ENCODE measurements at regions not wholly inside any gene's neighbourhood (a gene's known extent, or its start where the extent isn't known, plus 50 kb on each side); places are given as distances from the start of the nearest gene placed in this dataset.

GRCh38 chr2:205937211-205937610 is 148.8 kb downstream of the INO80D start:
- Mint-ChIP-seq H3K27ac (no peak overlapping the region), H3K4me3 (no peak overlapping the region), H3K9me3 (no peaks in the 10 kb centered on the region), H3K27me3 (ENCODE audit: low read depth in 3 of 3) (peaks cover 0 to 4% (median 1%) of the 10 kb centered on the region in 3 donors), H3K36me3 (no peaks in the 10 kb centered on the region), H3K4me1 (no peaks in the 10 kb centered on the region)
- DNase-seq = no peak

- peaks cover 0 to 2% (median 1%) of the 10 kb centered on the region in 3 donors for H3K27me3 Mint-ChIP-seq (ENCODE audit: low read depth in 3 of 3)
- H3K9me3 Mint-ChIP-seq = no peaks in the 10 kb centered on the region
- H3K27ac Mint-ChIP-seq = no peak overlapping the region
- no peak for DNase-seq
- H3K4me3 Mint-ChIP-seq = no peak overlapping the region
- H3K36me3 Mint-ChIP-seq = no peaks in the 10 kb centered on the region
- H3K4me1 Mint-ChIP-seq = no peaks in the 10 kb centered on the region
These were observed 149.5 kb downstream of the INO80D start for GRCh38 chr2:205936446-205936845.

- H3K9me3 Mint-ChIP-seq = no peaks in the 10 kb centered on the region
These were observed 151.5 kb downstream of the INO80D start for GRCh38 chr2:205934443-205934842.

GRCh38 chr2:205932861-205933260 is 153.1 kb downstream of the INO80D start:
- no peak overlapping the region for H3K27ac Mint-ChIP-seq
- H3K36me3 Mint-ChIP-seq = no peaks in the 10 kb centered on the region
- H3K9me3 Mint-ChIP-seq = no peaks in the 10 kb centered on the region
- H3K4me1 Mint-ChIP-seq = no peaks in the 10 kb centered on the region
- peaks cover 0 to 6% (median 1%) of the 10 kb centered on the region in 3 donors for H3K27me3 Mint-ChIP-seq (ENCODE audit: low read depth in 3 of 3)
- no peak for DNase-seq
- no peak overlapping the region for H3K4me3 Mint-ChIP-seq

More at GRCh38 chr2:205934443-205934842, 151.5 kb downstream of the INO80D start:
- Mint-ChIP-seq H3K4me3 (no peak overlapping the region), H3K36me3 (no peaks in the 10 kb centered on the region), H3K27me3 (ENCODE audit: low read depth in 3 of 3) (peaks cover 0 to 4% (median 1%) of the 10 kb centered on the region in 3 donors), H3K4me1 (no peaks in the 10 kb centered on the region), H3K27ac (no peak overlapping the region)
- no peak for DNase-seq

- no peak overlapping the region for H3K27ac Mint-ChIP-seq
- no peak for DNase-seq
- no peak overlapping the region for H3K4me3 Mint-ChIP-seq
- no peaks in the 10 kb centered on the region for H3K9me3 Mint-ChIP-seq
- peaks cover 0 to 1% of the 10 kb centered on the region in 2 donors for H3K4me1 Mint-ChIP-seq
- no peaks in the 10 kb centered on the region for H3K36me3 Mint-ChIP-seq
- peaks cover 5 to 7% (median 6%) of the 10 kb centered on the region in 3 donors for H3K27me3 Mint-ChIP-seq (ENCODE audit: low read depth in 3 of 3)
These were observed 154.6 kb downstream of the INO80D start for GRCh38 chr2:205931388-205931787.

GRCh38 chr2:205930209-205930608 is 155.8 kb downstream of the INO80D start:
- Mint-ChIP-seq H3K4me3 (no peak overlapping the region), H3K27me3 (ENCODE audit: low read depth in 3 of 3) (peaks cover 6 to 12% (median 8%) of the 10 kb centered on the region in 3 donors), H3K27ac (no peak overlapping the region), H3K36me3 (no peaks in the 10 kb centered on the region), H3K9me3 (no peaks in the 10 kb centered on the region), H3K4me1 (peaks cover 5 to 6% of the 10 kb centered on the region in 2 donors)
- no peak for DNase-seq

GRCh38 chr2:205929246-205929942 is 156.6 kb downstream of the INO80D start:
- DNase-seq = no peak
- Mint-ChIP-seq H3K27me3 (ENCODE audit: low read depth in 3 of 3) (peaks cover 8 to 17% (median 9%) of the 10 kb centered on the region in 3 donors), H3K4me3 (no peak overlapping the region), H3K27ac (no peak overlapping the region), H3K36me3 (no peaks in the 10 kb centered on the region), H3K4me1 (peaks cover 5 to 6% of the 10 kb centered on the region in 2 donors), H3K9me3 (no peaks in the 10 kb centered on the region)

- Mint-ChIP-seq H3K4me3 (no peak overlapping the region), H3K36me3 (no peaks in the 10 kb centered on the region), H3K9me3 (no peaks in the 10 kb centered on the region), H3K4me1 (peaks cover 5 to 6% of the 10 kb centered on the region in 2 donors), H3K27ac (no peak overlapping the region), H3K27me3 (ENCODE audit: low read depth in 3 of 3) (peaks cover 7 to 19% (median 11%) of the 10 kb centered on the region in 3 donors)
- peak; percentile 35 to 52 (median 45) for DNase-seq
These were observed 160.3 kb downstream of the INO80D start for GRCh38 chr2:205925373-205926337.

GRCh38 chr2:205924676-205925075 is 161.3 kb downstream of the INO80D start:
- Mint-ChIP-seq H3K4me1 (peaks cover 5 to 6% of the 10 kb centered on the region in 2 donors), H3K4me3 (no peak overlapping the region), H3K36me3 (no peaks in the 10 kb centered on the region)

GRCh38 chr2:205915130-205915524 is 170.8 kb downstream of the INO80D start:
- DNase-seq = no peak
- Mint-ChIP-seq H3K4me3 (no peak overlapping the region), H3K4me1 (no peaks in the 10 kb centered on the region), H3K36me3 (no peaks in the 10 kb centered on the region), H3K27ac (no peak overlapping the region), H3K27me3 (ENCODE audit: low read depth in 3 of 3) (peaks cover 0 to 3% (median 3%) of the 10 kb centered on the region in 3 donors), H3K9me3 (no peaks in the 10 kb centered on the region)

More at GRCh38 chr2:205924676-205925075, 161.3 kb downstream of the INO80D start:
- no peaks in the 10 kb centered on the region for H3K9me3 Mint-ChIP-seq
- no peak for DNase-seq
- no peak overlapping the region for H3K27ac Mint-ChIP-seq
- H3K27me3 Mint-ChIP-seq (ENCODE audit: low read depth in 3 of 3) = peaks cover 4 to 19% (median 11%) of the 10 kb centered on the region in 3 donors

- Mint-ChIP-seq H3K4me3 (no peak overlapping the region), H3K4me1 (no peaks in the 10 kb centered on the region), H3K36me3 (no peaks in the 10 kb centered on the region), H3K9me3 (no peaks in the 10 kb centered on the region), H3K27ac (no peak overlapping the region), H3K27me3 (ENCODE audit: low read depth in 3 of 3) (peaks cover 0 to 3% (median 3%) of the 10 kb centered on the region in 3 donors)
- DNase-seq = no peak
These were observed 171.5 kb downstream of the INO80D start for GRCh38 chr2:205914213-205915129.

GRCh38 chr2:205913668-205914067 is 172.3 kb downstream of the INO80D start:
- Mint-ChIP-seq H3K4me1 (no peaks in the 10 kb centered on the region), H3K9me3 (no peaks in the 10 kb centered on the region), H3K27ac (no peak overlapping the region), H3K27me3 (ENCODE audit: low read depth in 3 of 3) (peaks cover 0 to 3% (median 3%) of the 10 kb centered on the region in 3 donors), H3K36me3 (no peaks in the 10 kb centered on the region), H3K4me3 (no peak overlapping the region)
- DNase-seq = no peak

GRCh38 chr2:205911306-205911705 is 174.7 kb downstream of the INO80D start:
- H3K4me1 Mint-ChIP-seq = no peaks in the 10 kb centered on the region
- peaks cover 0 to 2% (median 0%) of the 10 kb centered on the region in 6 donors for H3K9me3 Mint-ChIP-seq
- no peak overlapping the region for H3K4me3 Mint-ChIP-seq
- no peak overlapping the region for H3K27ac Mint-ChIP-seq
- no peaks in the 10 kb centered on the region for H3K36me3 Mint-ChIP-seq
- peaks cover 0 to 3% (median 3%) of the 10 kb centered on the region in 3 donors for H3K27me3 Mint-ChIP-seq (ENCODE audit: low read depth in 3 of 3)
- no peak for DNase-seq
